Sigmoid colon (tissue), 4 donors: ENCODE measurements at regions not wholly inside any gene's neighbourhood (a gene's known extent, or its start where the extent isn't known, plus 50 kb on each side); places are given as distances from the start of the nearest gene placed in this dataset.

Experiments used
- EP300 ChIP-seq, 4 donors: sonication (generic); formaldehyde crosslinking; IDR thresholded peaks; one replicate each; pipeline ENCODE4 v1.6.1; 2017; ENCODE audit warnings: antibody characterized with exemption in 4 of 4
- POLR2A ChIP-seq, 2 donors: fragments of 450-650 bp; IDR thresholded peaks; one replicate each; pipeline ENCODE4 v1.6.1; 2016; ENCODE audit warnings: antibody characterized with exemption in 2 of 2, mild to moderate bottlenecking in 2 of 2, moderate library complexity in 2 of 2
- POLR2AphosphoS5 ChIP-seq, 4 donors: sonication (generic); formaldehyde crosslinking; IDR thresholded peaks; one replicate each; pipeline ENCODE4 v1.6.1; 2017; ENCODE audit warnings: antibody characterized with exemption in 4 of 4
- TF ChIP-seq, protein P1 (sequence below), 4 experiments: fragments of 450-650 bp in 3 of 4; fragments of 200-600 bp in 1 of 4; IDR thresholded peaks; one replicate each; pipeline ENCODE4 v1.5.1; 2016 to 2019; ENCODE audit warnings: antibody characterized with exemption in 4 of 4, mild to moderate bottlenecking in 3 of 4, moderate library complexity in 2 of 4

DNA sequence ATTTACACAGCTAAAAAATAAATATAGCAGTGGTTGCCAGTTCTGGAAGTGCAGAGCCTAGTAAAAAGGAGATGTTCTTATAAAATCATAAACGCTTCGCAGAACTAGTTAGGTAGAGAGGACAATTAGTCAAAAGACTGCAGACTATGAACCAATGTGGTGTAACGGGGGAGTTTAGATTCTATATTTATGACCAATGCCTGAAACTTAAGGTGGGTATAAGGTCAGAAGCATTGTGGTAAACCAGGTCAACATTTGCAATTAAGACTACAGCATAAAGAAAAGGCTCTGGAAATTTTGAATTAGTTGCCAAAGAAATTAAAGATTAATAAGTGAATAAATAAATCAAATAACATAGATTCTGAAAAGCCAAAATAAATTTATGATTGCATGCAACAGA, 370.4 kb downstream of the PRDM9 start:
- TF ChIP-seq, protein P1, sequence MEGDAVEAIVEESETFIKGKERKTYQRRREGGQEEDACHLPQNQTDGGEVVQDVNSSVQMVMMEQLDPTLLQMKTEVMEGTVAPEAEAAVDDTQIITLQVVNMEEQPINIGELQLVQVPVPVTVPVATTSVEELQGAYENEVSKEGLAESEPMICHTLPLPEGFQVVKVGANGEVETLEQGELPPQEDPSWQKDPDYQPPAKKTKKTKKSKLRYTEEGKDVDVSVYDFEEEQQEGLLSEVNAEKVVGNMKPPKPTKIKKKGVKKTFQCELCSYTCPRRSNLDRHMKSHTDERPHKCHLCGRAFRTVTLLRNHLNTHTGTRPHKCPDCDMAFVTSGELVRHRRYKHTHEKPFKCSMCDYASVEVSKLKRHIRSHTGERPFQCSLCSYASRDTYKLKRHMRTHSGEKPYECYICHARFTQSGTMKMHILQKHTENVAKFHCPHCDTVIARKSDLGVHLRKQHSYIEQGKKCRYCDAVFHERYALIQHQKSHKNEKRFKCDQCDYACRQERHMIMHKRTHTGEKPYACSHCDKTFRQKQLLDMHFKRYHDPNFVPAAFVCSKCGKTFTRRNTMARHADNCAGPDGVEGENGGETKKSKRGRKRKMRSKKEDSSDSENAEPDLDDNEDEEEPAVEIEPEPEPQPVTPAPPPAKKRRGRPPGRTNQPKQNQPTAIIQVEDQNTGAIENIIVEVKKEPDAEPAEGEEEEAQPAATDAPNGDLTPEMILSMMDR (IDR thresholded peaks at IDR 0.05): no peak
- TF ChIP-seq EP300 (IDR thresholded peaks at IDR 0.05) (no peak), POLR2A (IDR thresholded peaks at IDR 0.05) (no peak), POLR2AphosphoS5 (IDR thresholded peaks at IDR 0.05) (no peak)
